ENCODE measurements at regions not wholly inside any gene's neighbourhood (a gene's known extent, or its start where the extent isn't known, plus 50 kb on each side); places are given as distances from the start of the nearest gene placed in this dataset.

DNA sequence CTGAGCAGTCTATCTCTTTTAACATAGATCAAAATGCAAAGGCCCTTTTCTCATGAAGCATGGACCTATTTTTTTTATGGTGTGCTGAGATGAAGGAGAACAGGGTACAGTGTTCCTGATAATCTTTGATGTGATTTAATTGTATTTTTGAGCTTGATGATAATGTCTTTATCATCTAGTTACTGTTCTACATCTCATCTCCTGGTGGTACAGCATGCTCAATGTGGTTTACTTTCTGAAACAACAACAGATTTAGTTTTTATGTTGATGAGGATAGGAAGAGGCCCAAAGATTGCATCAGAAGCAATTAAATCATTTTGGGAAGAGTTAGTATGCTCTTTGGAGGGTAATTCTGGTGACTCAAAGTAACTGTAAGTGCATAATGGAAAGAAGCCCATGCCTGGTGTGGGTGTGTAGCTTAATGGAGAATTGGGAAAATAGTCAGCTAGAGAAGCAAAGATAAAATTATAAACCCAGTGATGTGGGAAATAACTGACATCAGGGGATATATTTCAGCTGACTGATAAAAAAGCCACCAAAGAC is 123.0 kb upstream of the KCNN2 start (continued):
- TF ChIP-seq, protein P1, sequence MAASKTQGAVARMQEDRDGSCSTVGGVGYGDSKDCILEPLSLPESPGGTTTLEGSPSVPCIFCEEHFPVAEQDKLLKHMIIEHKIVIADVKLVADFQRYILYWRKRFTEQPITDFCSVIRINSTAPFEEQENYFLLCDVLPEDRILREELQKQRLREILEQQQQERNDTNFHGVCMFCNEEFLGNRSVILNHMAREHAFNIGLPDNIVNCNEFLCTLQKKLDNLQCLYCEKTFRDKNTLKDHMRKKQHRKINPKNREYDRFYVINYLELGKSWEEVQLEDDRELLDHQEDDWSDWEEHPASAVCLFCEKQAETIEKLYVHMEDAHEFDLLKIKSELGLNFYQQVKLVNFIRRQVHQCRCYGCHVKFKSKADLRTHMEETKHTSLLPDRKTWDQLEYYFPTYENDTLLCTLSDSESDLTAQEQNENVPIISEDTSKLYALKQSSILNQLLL (CRISPR knock-in tag; IDR thresholded peaks at IDR 0.05; ENCODE audit: borderline replicate concordance): no peak
- TF ChIP-seq FOXJ3 (CRISPR knock-in tag; IDR thresholded peaks at IDR 0.05) (no peak), TRIM28 (IDR thresholded peaks at IDR 0.05) (no peak), TAF15 (IDR thresholded peaks at IDR 0.05; ENCODE audit: low read depth, low read length) (no peak), ZFX (CRISPR knock-in tag; IDR thresholded peaks at IDR 0.05) (no peak), PRMT5 (CRISPR knock-in tag; IDR thresholded peaks at IDR 0.05) (no peak), DDX20 (tag; IDR thresholded peaks at IDR 0.05; ENCODE audit: low read depth) (no peak), PHTF2 (CRISPR knock-in tag; IDR thresholded peaks at IDR 0.05) (no peak)
- TF ChIP-seq, protein P2, sequence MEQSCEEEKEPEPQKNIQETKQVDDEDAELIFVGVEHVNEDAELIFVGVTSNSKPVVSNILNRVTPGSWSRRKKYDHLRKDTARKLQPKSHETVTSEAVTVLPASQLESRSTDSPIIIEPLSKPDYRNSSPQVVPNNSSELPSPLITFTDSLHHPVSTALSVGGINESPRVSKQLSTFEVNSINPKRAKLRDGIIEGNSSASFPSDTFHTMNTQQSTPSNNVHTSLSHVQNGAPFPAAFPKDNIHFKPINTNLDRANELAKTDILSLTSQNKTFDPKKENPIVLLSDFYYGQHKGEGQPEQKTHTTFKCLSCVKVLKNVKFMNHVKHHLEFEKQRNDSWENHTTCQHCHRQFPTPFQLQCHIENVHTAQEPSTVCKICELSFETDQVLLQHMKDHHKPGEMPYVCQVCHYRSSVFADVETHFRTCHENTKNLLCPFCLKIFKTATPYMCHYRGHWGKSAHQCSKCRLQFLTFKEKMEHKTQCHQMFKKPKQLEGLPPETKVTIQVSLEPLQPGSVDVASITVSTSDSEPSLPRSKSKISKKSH (CRISPR knock-in tag; IDR thresholded peaks at IDR 0.05): no peak
- TF ChIP-seq, protein P3, sequence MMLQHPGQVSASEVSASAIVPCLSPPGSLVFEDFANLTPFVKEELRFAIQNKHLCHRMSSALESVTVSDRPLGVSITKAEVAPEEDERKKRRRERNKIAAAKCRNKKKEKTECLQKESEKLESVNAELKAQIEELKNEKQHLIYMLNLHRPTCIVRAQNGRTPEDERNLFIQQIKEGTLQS (IDR thresholded peaks at IDR 0.05): no peak
- TF ChIP-seq, protein P3 (CRISPR knock-in tag; conservative IDR thresholded peaks at IDR 0.05): no peak
- TF ChIP-seq, protein P4, sequence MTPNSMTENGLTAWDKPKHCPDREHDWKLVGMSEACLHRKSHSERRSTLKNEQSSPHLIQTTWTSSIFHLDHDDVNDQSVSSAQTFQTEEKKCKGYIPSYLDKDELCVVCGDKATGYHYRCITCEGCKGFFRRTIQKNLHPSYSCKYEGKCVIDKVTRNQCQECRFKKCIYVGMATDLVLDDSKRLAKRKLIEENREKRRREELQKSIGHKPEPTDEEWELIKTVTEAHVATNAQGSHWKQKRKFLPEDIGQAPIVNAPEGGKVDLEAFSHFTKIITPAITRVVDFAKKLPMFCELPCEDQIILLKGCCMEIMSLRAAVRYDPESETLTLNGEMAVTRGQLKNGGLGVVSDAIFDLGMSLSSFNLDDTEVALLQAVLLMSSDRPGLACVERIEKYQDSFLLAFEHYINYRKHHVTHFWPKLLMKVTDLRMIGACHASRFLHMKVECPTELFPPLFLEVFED (CRISPR knock-in tag; conservative IDR thresholded peaks at IDR 0.05): no peak
